ENCODE measurements at regions not wholly inside any gene's neighbourhood (a gene's known extent, or its start where the extent isn't known, plus 50 kb on each side); places are given as distances from the start of the nearest gene placed in this dataset.

- H2AFZ ChIP-seq (ENCODE audit: low read length): no peak overlapping the region
- no peak for TF ChIP-seq EZH2phosphoT487 (IDR thresholded peaks at IDR 0.05; ENCODE audit: borderline replicate concordance, low read depth, low read length)
- no peak for TF ChIP-seq CTCF (conservative IDR thresholded peaks at IDR 0.05; ENCODE audit: low read length)
- H3K4me3 ChIP-seq (ENCODE audit: low read depth, low read length, poor library complexity, severe bottlenecking): no peak overlapping the region
- DNase-seq (ENCODE audit: low spot score): no peak
- H3K9me2 ChIP-seq (ENCODE audit: insufficient read depth, low read length): no peaks in the 10 kb centered on the region
- no peak overlapping the region for H3K27ac ChIP-seq (ENCODE audit: low read depth, low read length, poor library complexity, severe bottlenecking)
- ChIA-PET POLR2A (interaction anchor here (0.6 to 0.7 kb wide), 2 partner anchors 45 to 388 kb away, joined by 3 read pairs; no protein-coding TSS in a partner anchor), CTCF (ENCODE audit: unreplicated experiment) (no interaction called here)
- BruUV-seq (replicated peaks): no TSS peak
- no peaks in the 10 kb centered on the region for H3K79me2 ChIP-seq (ENCODE audit: insufficient read depth, low read depth, low read length)
- H3K4me2 ChIP-seq (ENCODE audit: low read length): no peak overlapping the region
- intact Hi-C loops (cut with micrococcal nuclease; ENCODE audit: unreplicated experiment): no loop called here
- no peaks in the 10 kb centered on the region for H3K4me1 ChIP-seq (ENCODE audit: insufficient read depth, low read length, poor library complexity, severe bottlenecking)
- H3K36me3 ChIP-seq (ENCODE audit: insufficient read depth, low read length): no peaks in the 10 kb centered on the region
- H4K20me1 ChIP-seq (ENCODE audit: insufficient read depth, low read length): no peaks in the 10 kb centered on the region
- no peaks in the 10 kb centered on the region for H3K9me3 ChIP-seq (ENCODE audit: low read length)
Observed at GRCh38 chr5:174397206-174397605, 327.2 kb upstream of the MSX2 start.

GRCh38 chr5:174398171-174398570, 326.2 kb upstream of the MSX2 start:
- no peaks in the 10 kb centered on the region for H3K79me2 ChIP-seq (ENCODE audit: insufficient read depth, low read depth, low read length)
- H3K36me3 ChIP-seq (ENCODE audit: insufficient read depth, low read length): no peaks in the 10 kb centered on the region
- TF ChIP-seq CTCF (conservative IDR thresholded peaks at IDR 0.05; ENCODE audit: low read length) (no peak), EZH2phosphoT487 (IDR thresholded peaks at IDR 0.05; ENCODE audit: borderline replicate concordance, low read depth, low read length) (no peak)
- H2AFZ ChIP-seq (ENCODE audit: low read length): no peak overlapping the region
- no peak for DNase-seq (ENCODE audit: low spot score)
- no peaks in the 10 kb centered on the region for H3K9me2 ChIP-seq (ENCODE audit: insufficient read depth, low read length)
- H3K4me1 ChIP-seq (ENCODE audit: insufficient read depth, low read length, poor library complexity, severe bottlenecking): no peaks in the 10 kb centered on the region
- intact Hi-C loops (cut with micrococcal nuclease; ENCODE audit: unreplicated experiment): no loop called here
- no peaks in the 10 kb centered on the region for H4K20me1 ChIP-seq (ENCODE audit: insufficient read depth, low read length)
- CTCF ChIA-PET (ENCODE audit: unreplicated experiment): no interaction called here
- POLR2A ChIA-PET: no interaction called here
- H3K9me3 ChIP-seq (ENCODE audit: low read length): no peaks in the 10 kb centered on the region
- no TSS peak for BruUV-seq (replicated peaks)
- H3K27ac ChIP-seq (ENCODE audit: low read depth, low read length, poor library complexity, severe bottlenecking): no peak overlapping the region
- H3K4me2 ChIP-seq (ENCODE audit: low read length): no peak overlapping the region
- H3K4me3 ChIP-seq (ENCODE audit: low read depth, low read length, poor library complexity, severe bottlenecking): no peak overlapping the region

- H3K79me2 ChIP-seq (ENCODE audit: insufficient read depth, low read depth, low read length): no peaks in the 10 kb centered on the region
- H3K4me3 ChIP-seq (ENCODE audit: low read depth, low read length, poor library complexity, severe bottlenecking): no peak overlapping the region
- H3K4me1 ChIP-seq (ENCODE audit: insufficient read depth, low read length, poor library complexity, severe bottlenecking): no peaks in the 10 kb centered on the region
- no peak overlapping the region for H3K27ac ChIP-seq (ENCODE audit: low read depth, low read length, poor library complexity, severe bottlenecking)
- no peaks in the 10 kb centered on the region for H4K20me1 ChIP-seq (ENCODE audit: insufficient read depth, low read length)
- ChIA-PET CTCF (ENCODE audit: unreplicated experiment) (no interaction called here), POLR2A (no interaction called here)
- no peaks in the 10 kb centered on the region for H3K36me3 ChIP-seq (ENCODE audit: insufficient read depth, low read length)
- H3K4me2 ChIP-seq (ENCODE audit: low read length): no peak overlapping the region
- H2AFZ ChIP-seq (ENCODE audit: low read length): no peak overlapping the region
- intact Hi-C loops (cut with micrococcal nuclease; ENCODE audit: unreplicated experiment): no loop called here
- no TSS peak for BruUV-seq (replicated peaks)
- H3K9me3 ChIP-seq (ENCODE audit: low read length): no peaks in the 10 kb centered on the region
- DNase-seq (ENCODE audit: low spot score): no peak
- no peak for TF ChIP-seq CTCF (conservative IDR thresholded peaks at IDR 0.05; ENCODE audit: low read length)
- TF ChIP-seq EZH2phosphoT487 (IDR thresholded peaks at IDR 0.05; ENCODE audit: borderline replicate concordance, low read depth, low read length): no peak
- no peaks in the 10 kb centered on the region for H3K9me2 ChIP-seq (ENCODE audit: insufficient read depth, low read length)
Observed at GRCh38 chr5:174399411-174399810, 325.0 kb upstream of the MSX2 start.

Data from OCI-LY7 (cell line).